SU-DHL-6 (cell line): ENCODE measurements at regions not wholly inside any gene's neighbourhood (a gene's known extent, or its start where the extent isn't known, plus 50 kb on each side); places are given as distances from the start of the nearest gene placed in this dataset.

Experiments
- EZH2phosphoT487 ChIP-seq: fragments of 200-600 bp; sonication (generic), shearing (Covaris generic); conservative IDR thresholded peaks from 2 replicates; pipeline ENCODE4 v1.6.1; 2018; ENCODE audit warnings: mild to moderate bottlenecking, antibody characterized with exemption, low read length, moderate library complexity, mixed read lengths
- TF ChIP-seq, protein P1 (sequence below): fragments of 200-600 bp; sonication (generic); IDR thresholded peaks from one replicate; pipeline ENCODE4 v1.5.1; 2017; ENCODE audit warnings: antibody characterized with exemption, mild to moderate bottlenecking, low read length, moderate library complexity; ENCODE audit not compliant: insufficient read depth, poor library complexity, severe bottlenecking

DNA sequence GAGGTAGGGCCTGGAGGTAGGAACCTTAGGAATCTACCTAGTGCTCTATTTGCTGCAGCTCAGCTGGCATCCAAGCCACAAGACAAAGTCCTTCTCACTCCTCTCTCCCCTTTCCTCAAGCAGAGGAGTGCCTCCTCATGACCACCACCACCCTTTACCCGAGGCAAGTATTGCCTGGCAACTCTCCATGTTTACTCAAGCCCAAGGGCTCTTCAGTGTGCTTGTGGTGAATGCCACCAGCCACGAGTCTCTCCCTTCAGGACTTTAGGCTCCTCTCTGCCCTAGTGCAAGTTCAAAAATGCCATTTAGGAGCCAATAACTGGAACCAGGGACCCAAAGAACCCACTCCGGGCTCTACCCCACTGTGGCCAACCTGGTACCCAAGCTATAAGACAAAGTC lies 514.5 kb upstream of the RGMB start:
- TF ChIP-seq, protein P1, sequence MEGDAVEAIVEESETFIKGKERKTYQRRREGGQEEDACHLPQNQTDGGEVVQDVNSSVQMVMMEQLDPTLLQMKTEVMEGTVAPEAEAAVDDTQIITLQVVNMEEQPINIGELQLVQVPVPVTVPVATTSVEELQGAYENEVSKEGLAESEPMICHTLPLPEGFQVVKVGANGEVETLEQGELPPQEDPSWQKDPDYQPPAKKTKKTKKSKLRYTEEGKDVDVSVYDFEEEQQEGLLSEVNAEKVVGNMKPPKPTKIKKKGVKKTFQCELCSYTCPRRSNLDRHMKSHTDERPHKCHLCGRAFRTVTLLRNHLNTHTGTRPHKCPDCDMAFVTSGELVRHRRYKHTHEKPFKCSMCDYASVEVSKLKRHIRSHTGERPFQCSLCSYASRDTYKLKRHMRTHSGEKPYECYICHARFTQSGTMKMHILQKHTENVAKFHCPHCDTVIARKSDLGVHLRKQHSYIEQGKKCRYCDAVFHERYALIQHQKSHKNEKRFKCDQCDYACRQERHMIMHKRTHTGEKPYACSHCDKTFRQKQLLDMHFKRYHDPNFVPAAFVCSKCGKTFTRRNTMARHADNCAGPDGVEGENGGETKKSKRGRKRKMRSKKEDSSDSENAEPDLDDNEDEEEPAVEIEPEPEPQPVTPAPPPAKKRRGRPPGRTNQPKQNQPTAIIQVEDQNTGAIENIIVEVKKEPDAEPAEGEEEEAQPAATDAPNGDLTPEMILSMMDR, result no peak
- TF ChIP-seq EZH2phosphoT487, result no peak
